ENCODE measurements at regions not wholly inside any gene's neighbourhood (a gene's known extent, or its start where the extent isn't known, plus 50 kb on each side); places are given as distances from the start of the nearest gene placed in this dataset.

DNA sequence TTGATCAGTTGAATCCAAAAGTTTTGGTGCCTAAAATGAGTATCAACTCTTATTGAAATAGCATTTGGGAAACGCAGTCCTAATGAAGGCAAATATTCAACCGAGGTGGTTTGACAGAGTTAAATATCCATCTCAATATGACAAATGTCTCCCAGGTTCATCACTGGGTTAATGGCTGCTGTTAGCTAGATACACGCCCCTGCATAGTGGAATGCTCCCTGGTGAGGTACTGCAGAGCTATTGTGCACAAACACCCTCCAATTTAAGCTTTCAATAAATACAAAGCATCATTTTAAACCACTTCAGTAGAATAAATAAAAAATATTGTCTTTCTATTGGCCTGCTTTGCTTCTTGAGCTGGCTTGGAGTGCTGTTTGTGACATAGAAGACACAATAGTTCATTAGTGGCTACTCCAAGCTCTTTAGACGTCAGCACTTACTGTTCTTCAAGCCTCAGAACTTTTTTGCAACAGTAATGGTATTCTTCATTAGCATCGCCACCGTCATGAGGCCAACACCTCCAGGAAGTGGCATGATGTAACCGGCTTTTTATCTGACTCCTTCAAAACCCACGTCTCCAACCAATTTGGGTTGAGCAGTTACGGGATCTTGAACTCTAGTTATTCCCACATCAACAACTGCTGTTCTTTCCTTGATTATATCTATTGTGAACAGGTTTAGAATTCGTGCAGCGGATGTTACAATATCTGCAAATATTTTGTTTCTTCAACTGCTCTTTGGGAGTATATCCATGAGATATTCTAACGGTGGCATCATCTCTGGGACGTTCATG, 1159.6 kb upstream of the EPHA6 start:
- Histone ChIP-seq H3K4me3 (ENCODE audit: low read depth, low read length) (no peak overlapping the region), H3K4me1 (ENCODE audit: control insufficient read depth, insufficient read depth, low read length) (no peaks in the 10 kb centered on the region), H3K36me3 (ENCODE audit: control insufficient read depth in 2 of 2, insufficient read depth in 1 of 2, low read length in 2 of 2) (no peaks in the 10 kb centered on the region), H3K27ac (ENCODE audit: extremely low read depth, low read depth, low read length) (no peak overlapping the region), H3K9me3 (ENCODE audit: control insufficient read depth, insufficient read depth, low read depth, low read length) (no peaks in the 10 kb centered on the region)
- CTCF ChIA-PET, result no interaction called here
- POLR2A ChIA-PET, result no interaction called here
- TF ChIP-seq ZNF184 (tag by site-specific recombination; IDR thresholded peaks at IDR 0.05) (no peak), ZSCAN23 (tag by site-specific recombination; IDR thresholded peaks at IDR 0.05) (no peak), ZNF610 (tag by site-specific recombination; IDR thresholded peaks at IDR 0.05; ENCODE audit: borderline replicate concordance) (no peak), ZNF701 (tag by site-specific recombination; IDR thresholded peaks at IDR 0.05) (no peak), ZNF146 (tag by site-specific recombination; IDR thresholded peaks at IDR 0.05) (no peak), ZNF366 (tag by site-specific recombination; conservative IDR thresholded peaks at IDR 0.05) (no peak), ZNF48 (tag by site-specific recombination; IDR thresholded peaks at IDR 0.05) (no peak), ZNF585B (tag by site-specific recombination; IDR thresholded peaks at IDR 0.05) (no peak), ZNF561 (tag by site-specific recombination; IDR thresholded peaks at IDR 0.05; ENCODE audit: borderline replicate concordance) (no peak), ZNF785 (tag by site-specific recombination; IDR thresholded peaks at IDR 0.05) (no peak), ZFHX2 (tag by site-specific recombination; conservative IDR thresholded peaks at IDR 0.05) (no peak), KLF8 (tag by site-specific recombination; IDR thresholded peaks at IDR 0.05) (no peak), ZNF670 (tag by site-specific recombination; IDR thresholded peaks at IDR 0.05; ENCODE audit: low read depth) (no peak)
- TF ChIP-seq, protein P1, sequence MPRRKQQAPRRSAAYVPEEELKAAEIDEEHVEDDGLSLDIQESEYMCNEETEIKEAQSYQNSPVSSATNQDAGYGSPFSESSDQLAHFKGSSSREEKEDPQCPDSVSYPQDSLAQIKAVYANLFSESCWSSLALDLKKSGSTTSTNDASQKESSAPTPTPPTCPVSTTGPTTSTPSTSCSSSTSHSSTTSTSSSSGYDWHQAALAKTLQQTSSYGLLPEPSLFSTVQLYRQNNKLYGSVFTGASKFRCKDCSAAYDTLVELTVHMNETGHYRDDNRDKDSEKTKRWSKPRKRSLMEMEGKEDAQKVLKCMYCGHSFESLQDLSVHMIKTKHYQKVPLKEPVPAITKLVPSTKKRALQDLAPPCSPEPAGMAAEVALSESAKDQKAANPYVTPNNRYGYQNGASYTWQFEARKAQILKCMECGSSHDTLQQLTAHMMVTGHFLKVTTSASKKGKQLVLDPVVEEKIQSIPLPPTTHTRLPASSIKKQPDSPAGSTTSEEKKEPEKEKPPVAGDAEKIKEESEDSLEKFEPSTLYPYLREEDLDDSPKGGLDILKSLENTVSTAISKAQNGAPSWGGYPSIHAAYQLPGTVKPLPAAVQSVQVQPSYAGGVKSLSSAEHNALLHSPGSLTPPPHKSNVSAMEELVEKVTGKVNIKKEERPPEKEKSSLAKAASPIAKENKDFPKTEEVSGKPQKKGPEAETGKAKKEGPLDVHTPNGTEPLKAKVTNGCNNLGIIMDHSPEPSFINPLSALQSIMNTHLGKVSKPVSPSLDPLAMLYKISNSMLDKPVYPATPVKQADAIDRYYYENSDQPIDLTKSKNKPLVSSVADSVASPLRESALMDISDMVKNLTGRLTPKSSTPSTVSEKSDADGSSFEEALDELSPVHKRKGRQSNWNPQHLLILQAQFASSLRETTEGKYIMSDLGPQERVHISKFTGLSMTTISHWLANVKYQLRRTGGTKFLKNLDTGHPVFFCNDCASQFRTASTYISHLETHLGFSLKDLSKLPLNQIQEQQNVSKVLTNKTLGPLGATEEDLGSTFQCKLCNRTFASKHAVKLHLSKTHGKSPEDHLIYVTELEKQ (tag by site-specific recombination; IDR thresholded peaks at IDR 0.05; ENCODE audit: borderline replicate concordance), result no peak

DNA sequence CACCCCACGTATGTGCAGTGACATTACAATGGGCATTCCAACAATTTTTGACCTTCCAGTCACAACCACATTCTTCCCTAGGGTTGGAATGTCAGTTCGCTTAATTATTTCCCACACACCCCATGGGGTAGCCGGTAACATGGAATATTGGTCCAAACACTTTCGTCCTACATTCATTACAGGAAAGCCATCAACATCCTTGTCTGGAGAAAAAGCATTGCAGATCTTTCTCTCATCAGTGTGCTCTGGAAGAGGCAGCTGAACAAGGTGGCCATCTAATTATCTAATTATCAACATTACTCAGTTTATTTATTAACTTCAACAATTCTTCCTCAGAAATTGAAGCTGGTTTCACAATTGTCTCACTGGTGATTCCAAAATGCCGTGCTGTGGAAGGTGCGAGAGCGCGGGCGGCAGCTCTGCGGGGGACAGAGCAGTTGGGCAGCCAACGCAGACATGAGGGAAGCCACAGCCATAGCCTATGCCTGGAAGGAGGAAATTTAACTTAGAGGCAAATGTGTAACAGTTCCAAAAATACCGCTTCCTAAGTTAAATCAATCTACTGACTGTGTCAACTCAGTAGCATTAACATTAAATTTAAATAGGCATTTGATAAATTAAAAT, 1158.9 kb upstream of the EPHA6 start:
- POLR2A ChIA-PET, result no interaction called here
- CTCF ChIA-PET, result no interaction called here
- TF ChIP-seq ZBTB20 (tag by site-specific recombination; IDR thresholded peaks at IDR 0.05), result no peak
- TF ChIP-seq ZNF830 (tag by site-specific recombination; IDR thresholded peaks at IDR 0.05; ENCODE audit: low read depth), result no peak
- TF ChIP-seq ZNF174 (tag by site-specific recombination; IDR thresholded peaks at IDR 0.05), result no peak
- TF ChIP-seq ZNF426 (tag by site-specific recombination; IDR thresholded peaks at IDR 0.05), result no peak
- TF ChIP-seq ZNF580 (tag by site-specific recombination; IDR thresholded peaks at IDR 0.05), result no peak
- no peak for TF ChIP-seq ZNF704 (tag by site-specific recombination; IDR thresholded peaks at IDR 0.05)
- no peak for TF ChIP-seq ZEB2 (tag by site-specific recombination; IDR thresholded peaks at IDR 0.05)
- TF ChIP-seq, protein P2, sequence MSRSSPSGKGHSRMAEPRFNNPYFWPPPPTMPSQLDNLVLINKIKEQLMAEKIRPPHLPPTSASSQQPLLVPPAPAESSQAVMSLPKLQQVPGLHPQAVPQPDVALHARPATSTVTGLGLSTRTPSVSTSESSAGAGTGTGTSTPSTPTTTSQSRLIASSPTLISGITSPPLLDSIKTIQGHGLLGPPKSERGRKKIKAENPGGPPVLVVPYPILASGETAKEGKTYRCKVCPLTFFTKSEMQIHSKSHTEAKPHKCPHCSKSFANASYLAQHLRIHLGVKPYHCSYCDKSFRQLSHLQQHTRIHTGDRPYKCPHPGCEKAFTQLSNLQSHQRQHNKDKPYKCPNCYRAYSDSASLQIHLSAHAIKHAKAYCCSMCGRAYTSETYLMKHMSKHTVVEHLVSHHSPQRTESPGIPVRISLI (tag by site-specific recombination; IDR thresholded peaks at IDR 0.05), result no peak
- TF ChIP-seq ELK4 (IDR thresholded peaks at IDR 0.05; ENCODE audit: borderline replicate concordance, low read depth, low read length), result no peak
- TF ChIP-seq ZNF626 (tag by site-specific recombination; IDR thresholded peaks at IDR 0.05), result no peak
- TF ChIP-seq ZBTB48 (tag by site-specific recombination; IDR thresholded peaks at IDR 0.05), result no peak
- TF ChIP-seq, protein P3, sequence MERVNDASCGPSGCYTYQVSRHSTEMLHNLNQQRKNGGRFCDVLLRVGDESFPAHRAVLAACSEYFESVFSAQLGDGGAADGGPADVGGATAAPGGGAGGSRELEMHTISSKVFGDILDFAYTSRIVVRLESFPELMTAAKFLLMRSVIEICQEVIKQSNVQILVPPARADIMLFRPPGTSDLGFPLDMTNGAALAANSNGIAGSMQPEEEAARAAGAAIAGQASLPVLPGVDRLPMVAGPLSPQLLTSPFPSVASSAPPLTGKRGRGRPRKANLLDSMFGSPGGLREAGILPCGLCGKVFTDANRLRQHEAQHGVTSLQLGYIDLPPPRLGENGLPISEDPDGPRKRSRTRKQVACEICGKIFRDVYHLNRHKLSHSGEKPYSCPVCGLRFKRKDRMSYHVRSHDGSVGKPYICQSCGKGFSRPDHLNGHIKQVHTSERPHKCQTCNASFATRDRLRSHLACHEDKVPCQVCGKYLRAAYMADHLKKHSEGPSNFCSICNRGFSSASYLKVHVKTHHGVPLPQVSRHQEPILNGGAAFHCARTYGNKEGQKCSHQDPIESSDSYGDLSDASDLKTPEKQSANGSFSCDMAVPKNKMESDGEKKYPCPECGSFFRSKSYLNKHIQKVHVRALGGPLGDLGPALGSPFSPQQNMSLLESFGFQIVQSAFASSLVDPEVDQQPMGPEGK (tag by site-specific recombination; IDR thresholded peaks at IDR 0.05), result no peak

More for the DNA sequence above, 1158.9 kb upstream of the EPHA6 start:
- H3K36me3 ChIP-seq (ENCODE audit: control insufficient read depth in 2 of 2, insufficient read depth in 1 of 2, low read length in 2 of 2), result no peaks in the 10 kb centered on the region
- no peaks in the 10 kb centered on the region for H3K4me1 ChIP-seq (ENCODE audit: control insufficient read depth, insufficient read depth, low read length)
- H3K4me3 ChIP-seq (ENCODE audit: low read depth, low read length), result no peak overlapping the region
- no peaks in the 10 kb centered on the region for H3K9me3 ChIP-seq (ENCODE audit: control insufficient read depth, insufficient read depth, low read depth, low read length)
- H3K27ac ChIP-seq (ENCODE audit: extremely low read depth, low read depth, low read length), result no peak overlapping the region

All from HEK293 (cell line).